Mammary epithelial cell (primary cell): ENCODE measurements at regions not wholly inside any gene's neighbourhood (a gene's known extent, or its start where the extent isn't known, plus 50 kb on each side); places are given as distances from the start of the nearest gene placed in this dataset.

Experiments used
- EZH2 ChIP-seq: IDR thresholded peaks from 2 replicates; pipeline ENCODE4 v1.6.1; 2012; ENCODE audit warnings: low read length, inconsistent platforms, borderline replicate concordance
- TF ChIP-seq, protein P1 (sequence below), 2 donors: IDR thresholded peaks in 1 of 2; conservative IDR thresholded peaks in 1 of 2; 2 replicates each; pipeline ENCODE4 v1.5.1; 2011 to 2012; ENCODE audit warnings: inconsistent platforms in 2 of 2, low read length in 2 of 2, mild to moderate bottlenecking in 2 of 2, control low read depth in 1 of 2, low read depth in 1 of 2; ENCODE audit not compliant: insufficient read depth in 1 of 2; ENCODE audit errors: extremely low read depth in 1 of 2

DNA sequence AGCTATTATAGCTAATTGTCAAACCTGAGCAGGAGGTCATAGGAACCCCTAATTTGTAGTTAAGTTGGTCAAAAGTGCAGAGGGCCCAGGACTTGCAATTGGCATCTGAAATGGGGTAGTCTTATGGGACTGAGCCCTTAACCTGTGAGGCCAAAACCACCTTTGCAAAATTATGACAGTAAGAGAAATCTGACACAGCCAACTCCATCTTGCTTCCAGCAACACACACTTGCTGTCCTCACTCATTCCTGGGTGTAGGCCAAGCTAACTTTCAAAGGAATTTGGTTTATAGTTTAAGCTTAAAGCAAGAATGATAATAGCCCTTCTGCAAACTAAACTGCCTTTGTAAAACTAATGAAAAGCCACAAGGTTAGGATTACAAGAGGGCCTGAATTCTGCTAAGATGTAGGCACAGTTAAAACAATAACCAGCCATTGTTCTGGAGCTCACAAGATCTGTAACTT lies 57.6 kb upstream of the FRMD4B start:
- TF ChIP-seq, protein P1, sequence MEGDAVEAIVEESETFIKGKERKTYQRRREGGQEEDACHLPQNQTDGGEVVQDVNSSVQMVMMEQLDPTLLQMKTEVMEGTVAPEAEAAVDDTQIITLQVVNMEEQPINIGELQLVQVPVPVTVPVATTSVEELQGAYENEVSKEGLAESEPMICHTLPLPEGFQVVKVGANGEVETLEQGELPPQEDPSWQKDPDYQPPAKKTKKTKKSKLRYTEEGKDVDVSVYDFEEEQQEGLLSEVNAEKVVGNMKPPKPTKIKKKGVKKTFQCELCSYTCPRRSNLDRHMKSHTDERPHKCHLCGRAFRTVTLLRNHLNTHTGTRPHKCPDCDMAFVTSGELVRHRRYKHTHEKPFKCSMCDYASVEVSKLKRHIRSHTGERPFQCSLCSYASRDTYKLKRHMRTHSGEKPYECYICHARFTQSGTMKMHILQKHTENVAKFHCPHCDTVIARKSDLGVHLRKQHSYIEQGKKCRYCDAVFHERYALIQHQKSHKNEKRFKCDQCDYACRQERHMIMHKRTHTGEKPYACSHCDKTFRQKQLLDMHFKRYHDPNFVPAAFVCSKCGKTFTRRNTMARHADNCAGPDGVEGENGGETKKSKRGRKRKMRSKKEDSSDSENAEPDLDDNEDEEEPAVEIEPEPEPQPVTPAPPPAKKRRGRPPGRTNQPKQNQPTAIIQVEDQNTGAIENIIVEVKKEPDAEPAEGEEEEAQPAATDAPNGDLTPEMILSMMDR (conservative IDR thresholded peaks at IDR 0.05 in 1 of 2, IDR thresholded peaks at IDR 0.05 in 1 of 2; ENCODE audit: extremely low read depth in 1 of 2, insufficient read depth in 1 of 2, low read depth in 1 of 2, low read length in 2 of 2): no peak
- no peak for TF ChIP-seq EZH2
